ENCODE measurements at regions not wholly inside any gene's neighbourhood (a gene's known extent, or its start where the extent isn't known, plus 50 kb on each side); places are given as distances from the start of the nearest gene placed in this dataset.

DNA sequence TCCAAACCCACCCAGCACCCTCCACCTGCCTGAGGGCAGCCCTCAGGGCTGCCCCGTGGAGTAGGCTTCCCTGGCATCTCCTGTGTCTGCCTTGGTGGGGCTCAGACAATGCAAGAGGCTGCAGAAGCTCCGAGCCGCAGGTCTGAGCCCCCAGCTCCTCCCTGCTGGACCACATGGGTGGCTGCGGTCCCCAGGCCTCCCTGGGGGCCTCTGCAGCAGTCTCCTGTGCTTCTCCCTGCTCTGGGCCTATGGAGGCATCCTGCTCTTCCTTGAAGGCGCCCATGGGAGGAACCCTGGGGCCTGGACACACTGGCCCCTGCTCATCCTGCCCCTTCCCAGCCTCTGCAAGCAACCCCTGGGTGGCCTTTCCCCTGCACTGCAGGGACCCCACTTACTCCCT lies 86.1 kb upstream of the ACTRT2 start:
- TF ChIP-seq, protein P1, sequence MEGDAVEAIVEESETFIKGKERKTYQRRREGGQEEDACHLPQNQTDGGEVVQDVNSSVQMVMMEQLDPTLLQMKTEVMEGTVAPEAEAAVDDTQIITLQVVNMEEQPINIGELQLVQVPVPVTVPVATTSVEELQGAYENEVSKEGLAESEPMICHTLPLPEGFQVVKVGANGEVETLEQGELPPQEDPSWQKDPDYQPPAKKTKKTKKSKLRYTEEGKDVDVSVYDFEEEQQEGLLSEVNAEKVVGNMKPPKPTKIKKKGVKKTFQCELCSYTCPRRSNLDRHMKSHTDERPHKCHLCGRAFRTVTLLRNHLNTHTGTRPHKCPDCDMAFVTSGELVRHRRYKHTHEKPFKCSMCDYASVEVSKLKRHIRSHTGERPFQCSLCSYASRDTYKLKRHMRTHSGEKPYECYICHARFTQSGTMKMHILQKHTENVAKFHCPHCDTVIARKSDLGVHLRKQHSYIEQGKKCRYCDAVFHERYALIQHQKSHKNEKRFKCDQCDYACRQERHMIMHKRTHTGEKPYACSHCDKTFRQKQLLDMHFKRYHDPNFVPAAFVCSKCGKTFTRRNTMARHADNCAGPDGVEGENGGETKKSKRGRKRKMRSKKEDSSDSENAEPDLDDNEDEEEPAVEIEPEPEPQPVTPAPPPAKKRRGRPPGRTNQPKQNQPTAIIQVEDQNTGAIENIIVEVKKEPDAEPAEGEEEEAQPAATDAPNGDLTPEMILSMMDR (IDR thresholded peaks at IDR 0.05): no peak
- no peak for TF ChIP-seq POLR2A (IDR thresholded peaks at IDR 0.05)

Data from testis (tissue), 2 donors.